H1 (cell line): ENCODE measurements at regions not wholly inside any gene's neighbourhood (a gene's known extent, or its start where the extent isn't known, plus 50 kb on each side); places are given as distances from the start of the nearest gene placed in this dataset.

ENCODE experiments used
- RAD21 ChIP-seq, 2 experiments: IDR thresholded peaks in 1 of 2; conservative IDR thresholded peaks in 1 of 2; 2 replicates each; pipeline ENCODE4 v1.6.1; 2011; ENCODE audit warnings: low read depth in 2 of 2, low read length in 2 of 2, improper control_type of control experiment in 1 of 2, inconsistent platforms in 1 of 2, mild to moderate bottlenecking in 1 of 2, moderate library complexity in 1 of 2
- TF ChIP-seq, protein P1 (sequence below), 3 experiments: IDR thresholded peaks; 1 replicate in 2 of 3; 2 replicates in 1 of 3; pipeline versions ENCODE4 v1.5.1 to v1.6.1; 2011; ENCODE audit warnings: low read length in 3 of 3, mild to moderate bottlenecking in 3 of 3, inconsistent platforms in 2 of 3, low read depth in 1 of 3, moderate library complexity in 1 of 3; ENCODE audit not compliant: insufficient read depth in 1 of 3; ENCODE audit errors: control extremely low read depth in 1 of 3

DNA sequence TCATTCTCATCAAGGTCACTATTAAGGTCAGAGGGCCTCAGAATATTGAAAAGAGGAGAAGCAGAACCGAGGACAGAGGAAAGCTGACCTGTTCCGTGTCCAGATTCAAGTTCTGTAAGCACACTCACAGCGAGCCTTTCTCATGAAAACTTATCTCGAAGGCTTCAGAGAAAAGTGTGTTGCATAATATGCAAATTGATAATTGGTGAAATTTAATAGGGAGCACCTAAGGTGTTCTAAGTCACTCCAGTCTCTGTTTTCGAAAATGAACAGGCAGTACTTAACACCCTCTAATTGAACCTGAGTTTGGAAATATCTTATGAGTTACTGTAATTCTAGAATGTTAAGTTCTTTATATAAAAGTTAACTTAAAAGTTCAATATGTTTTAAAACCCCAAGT is 181.2 kb upstream of the PDE10A start:
- TF ChIP-seq, protein P1, sequence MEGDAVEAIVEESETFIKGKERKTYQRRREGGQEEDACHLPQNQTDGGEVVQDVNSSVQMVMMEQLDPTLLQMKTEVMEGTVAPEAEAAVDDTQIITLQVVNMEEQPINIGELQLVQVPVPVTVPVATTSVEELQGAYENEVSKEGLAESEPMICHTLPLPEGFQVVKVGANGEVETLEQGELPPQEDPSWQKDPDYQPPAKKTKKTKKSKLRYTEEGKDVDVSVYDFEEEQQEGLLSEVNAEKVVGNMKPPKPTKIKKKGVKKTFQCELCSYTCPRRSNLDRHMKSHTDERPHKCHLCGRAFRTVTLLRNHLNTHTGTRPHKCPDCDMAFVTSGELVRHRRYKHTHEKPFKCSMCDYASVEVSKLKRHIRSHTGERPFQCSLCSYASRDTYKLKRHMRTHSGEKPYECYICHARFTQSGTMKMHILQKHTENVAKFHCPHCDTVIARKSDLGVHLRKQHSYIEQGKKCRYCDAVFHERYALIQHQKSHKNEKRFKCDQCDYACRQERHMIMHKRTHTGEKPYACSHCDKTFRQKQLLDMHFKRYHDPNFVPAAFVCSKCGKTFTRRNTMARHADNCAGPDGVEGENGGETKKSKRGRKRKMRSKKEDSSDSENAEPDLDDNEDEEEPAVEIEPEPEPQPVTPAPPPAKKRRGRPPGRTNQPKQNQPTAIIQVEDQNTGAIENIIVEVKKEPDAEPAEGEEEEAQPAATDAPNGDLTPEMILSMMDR (IDR thresholded peaks at IDR 0.05; ENCODE audit: control extremely low read depth in 1 of 3, insufficient read depth in 1 of 3, low read depth in 1 of 3, low read length in 3 of 3) = no peak
- TF ChIP-seq RAD21 (IDR thresholded peaks at IDR 0.05 in 1 of 2, conservative IDR thresholded peaks at IDR 0.05 in 1 of 2; ENCODE audit: low read depth in 2 of 2, low read length in 2 of 2) = no peak
